GM12891 (cell line): ENCODE measurements at regions not wholly inside any gene's neighbourhood (a gene's known extent, or its start where the extent isn't known, plus 50 kb on each side); places are given as distances from the start of the nearest gene placed in this dataset.

Experiments
- POLR2A ChIP-seq: IDR thresholded peaks from 2 replicates; pipeline ENCODE4 v1.6.1; 2011; ENCODE audit warnings: low read depth, low read length, control low read depth
- POLR2AphosphoS5 ChIP-seq: IDR thresholded peaks from 2 replicates; pipeline ENCODE4 v1.6.1; 2011; ENCODE audit warnings: low read depth, low read length, control low read depth
- POU2F2 ChIP-seq: IDR thresholded peaks from 2 replicates; pipeline ENCODE4 v1.6.1; 2011; ENCODE audit warnings: low read depth, mild to moderate bottlenecking, control low read depth, low read length, moderate library complexity
- SPI1 ChIP-seq: IDR thresholded peaks from 2 replicates; pipeline ENCODE4 v1.6.1; 2011; ENCODE audit warnings: low read depth, low read length, control low read depth
- TAF1 ChIP-seq: IDR thresholded peaks from 2 replicates; pipeline ENCODE4 v1.6.1; 2011; ENCODE audit warnings: low read depth, low read length, control low read depth

DNA sequence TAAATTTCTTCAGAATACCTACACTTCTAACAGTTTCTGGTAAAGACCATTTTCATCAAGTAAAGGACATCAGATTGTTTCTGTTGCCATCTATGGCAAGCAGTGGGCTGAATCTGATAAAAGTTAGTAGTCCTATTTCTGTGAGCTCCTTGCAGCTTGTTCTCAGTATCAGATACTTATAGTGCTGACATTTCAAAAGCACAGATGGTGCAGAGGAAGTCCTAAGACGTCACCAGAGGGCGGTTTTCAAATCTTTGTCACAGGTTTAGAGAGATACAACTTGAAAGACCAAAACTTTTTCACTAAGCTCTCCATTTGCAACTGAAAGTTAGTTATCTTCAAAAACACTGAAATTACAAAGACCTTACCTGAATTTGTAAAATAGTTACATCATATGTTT lies 719.8 kb downstream of the SLITRK1 start:
- TF ChIP-seq POLR2A: no peak
- no peak for TF ChIP-seq POU2F2
- no peak for TF ChIP-seq TAF1
- TF ChIP-seq POLR2AphosphoS5: no peak
- TF ChIP-seq SPI1: no peak
